Colonic mucosa (tissue), 4 donors: ENCODE measurements at regions not wholly inside any gene's neighbourhood (a gene's known extent, or its start where the extent isn't known, plus 50 kb on each side); places are given as distances from the start of the nearest gene placed in this dataset.

ENCODE experiments used
- DNase-seq: peaks from one replicate; pipeline ENCODE4 v3.0.0-alpha.2; 2020
- H3K27ac ChIP-seq: fragments of 200-600 bp; one replicate; pipeline ENCODE4 v1.8.0; 2021
- H3K27me3 ChIP-seq: fragments of 200-600 bp; one replicate; pipeline ENCODE4 v1.8.0; 2021
- H3K36me3 ChIP-seq: fragments of 200-600 bp; one replicate; pipeline ENCODE4 v1.8.0; 2021
- H3K4me1 ChIP-seq: fragments of 200-600 bp; one replicate; pipeline ENCODE4 v1.8.0; 2021; ENCODE audit warnings: mild to moderate bottlenecking
- H3K4me3 ChIP-seq: fragments of 200-600 bp; one replicate; pipeline ENCODE4 v1.8.0; 2021
- H3K9ac ChIP-seq, 2 donors: one replicate each; pipeline ENCODE4 v1.7.0; 2013; ENCODE audit warnings: control low read depth in 2 of 2, low read depth in 2 of 2, low read length in 2 of 2
- H3K9me3 ChIP-seq: fragments of 200-600 bp; one replicate; pipeline ENCODE4 v1.8.0; 2021
- CTCF ChIP-seq: fragments of 200-600 bp; IDR thresholded peaks from one replicate; pipeline ENCODE4 v1.8.0; 2022; ENCODE audit warnings: antibody characterized with exemption, mild to moderate bottlenecking
- intact Hi-C: fragments of 100-400 bp; cut with DNase I; formaldehyde crosslinking; loops from one replicate; pipeline ENCODE4 v1.14.1; 2022
- donor health status: healthy.
- donor health status: DM: no; HTN: no; CAD: no.
- donor health status: DM: no; HTN: no; CAD: no.

GRCh38 chr18:78849046-78849445 lies 130.6 kb upstream of the SALL3 start:
- no peaks in the 10 kb centered on the region for H3K36me3 ChIP-seq
- H3K9ac ChIP-seq = no peak overlapping the region
- no peak overlapping the region for H3K4me3 ChIP-seq
- intact Hi-C loops = no loop called here
- H3K4me1 ChIP-seq = no peaks in the 10 kb centered on the region
- no peak for DNase-seq
- no peak for TF ChIP-seq CTCF
- no peaks in the 10 kb centered on the region for H3K27me3 ChIP-seq
- H3K9me3 ChIP-seq = no peaks in the 10 kb centered on the region
- no peak overlapping the region for H3K27ac ChIP-seq

- no peak for DNase-seq
- no peak overlapping the region for H3K9ac ChIP-seq
- H3K4me3 ChIP-seq = no peak overlapping the region
- H3K27ac ChIP-seq = no peak overlapping the region
- no peaks in the 10 kb centered on the region for H3K9me3 ChIP-seq
- intact Hi-C loops = no loop called here
- no peaks in the 10 kb centered on the region for H3K4me1 ChIP-seq
- no peaks in the 10 kb centered on the region for H3K36me3 ChIP-seq
- no peaks in the 10 kb centered on the region for H3K27me3 ChIP-seq
- TF ChIP-seq CTCF = no peak
Measured at GRCh38 chr18:78849458-78849857, 130.2 kb upstream of the SALL3 start.

- H3K36me3 ChIP-seq = no peaks in the 10 kb centered on the region
- no peak overlapping the region for H3K9ac ChIP-seq
- intact Hi-C loops = no loop called here
- H3K9me3 ChIP-seq = no peaks in the 10 kb centered on the region
- no peak overlapping the region for H3K4me3 ChIP-seq
- DNase-seq = no peak
- no peak for TF ChIP-seq CTCF
- H3K27ac ChIP-seq = no peak overlapping the region
- H3K4me1 ChIP-seq = no peaks in the 10 kb centered on the region
- H3K27me3 ChIP-seq = no peaks in the 10 kb centered on the region
Measured at GRCh38 chr18:78853341-78853740, 126.3 kb upstream of the SALL3 start.

- DNase-seq = no peak
Measured at GRCh38 chr18:78855188-78855587, 124.4 kb upstream of the SALL3 start.

GRCh38 chr18:78856569-78857313 lies 122.9 kb upstream of the SALL3 start:
- H3K9ac ChIP-seq = no peak overlapping the region
- no peak for TF ChIP-seq CTCF
- H3K27me3 ChIP-seq = no peaks in the 10 kb centered on the region
- no peaks in the 10 kb centered on the region for H3K4me1 ChIP-seq
- no peak overlapping the region for H3K27ac ChIP-seq
- no peaks in the 10 kb centered on the region for H3K9me3 ChIP-seq
- no peaks in the 10 kb centered on the region for H3K36me3 ChIP-seq
- DNase-seq = no peak
- H3K4me3 ChIP-seq = no peak overlapping the region
- intact Hi-C loops = no loop called here

More at GRCh38 chr18:78855188-78855587, 124.4 kb upstream of the SALL3 start:
- intact Hi-C loops = no loop called here
- Histone ChIP-seq H3K36me3 (no peaks in the 10 kb centered on the region), H3K9ac (no peak overlapping the region), H3K4me1 (no peaks in the 10 kb centered on the region), H3K4me3 (no peak overlapping the region), H3K27ac (no peak overlapping the region), H3K27me3 (no peaks in the 10 kb centered on the region), H3K9me3 (no peaks in the 10 kb centered on the region)
- TF ChIP-seq CTCF = no peak
